ENCODE measurements at regions not wholly inside any gene's neighbourhood (a gene's known extent, or its start where the extent isn't known, plus 50 kb on each side); places are given as distances from the start of the nearest gene placed in this dataset.

- H3K79me1 ChIP-seq (ENCODE audit: low read depth, low read length), result no peaks in the 10 kb centered on the region
- H2BK20ac ChIP-seq (ENCODE audit: low read length), result no peak overlapping the region
- no peak overlapping the region for H2BK12ac ChIP-seq (ENCODE audit: low read depth, low read length)
- H3K9me3 ChIP-seq (ENCODE audit: insufficient read depth in 2 of 2, low read depth in 1 of 2, low read length in 1 of 2), result no peaks in the 10 kb centered on the region
- H2AK5ac ChIP-seq (ENCODE audit: low read depth, low read length), result no peak overlapping the region
- H3K27ac ChIP-seq (ENCODE audit: low read depth, low read length), result no peak overlapping the region
- CTCF ChIA-PET (ENCODE audit: partially characterized antibody), result interaction anchor here (1.7 kb wide), 1 partner anchor 24 kb away, joined by 3 read pairs; no protein-coding TSS in a partner anchor
- no peak overlapping the region for H2AFZ ChIP-seq (ENCODE audit: low read length)
- H4K20me1 ChIP-seq (replicated peaks in 1 of 2; ENCODE audit: control insufficient read depth in 1 of 2, insufficient read depth in 2 of 2, low read length in 2 of 2), result no peaks in the 10 kb centered on the region
- no peaks in the 10 kb centered on the region for H3K79me2 ChIP-seq (ENCODE audit: control insufficient read depth in 1 of 2, insufficient read depth in 2 of 2, low read length in 2 of 2)
- H3K27me3 ChIP-seq (replicated peaks in 1 of 4; ENCODE audit: control insufficient read depth in 3 of 4, extremely low read depth in 1 of 4, insufficient read depth in 3 of 4, low read length in 3 of 4), result peaks cover 0 to 1% (median 0%) of the 10 kb centered on the region in 4 experiments; a peak in 1 of 7 replicates
- H3K4me1 ChIP-seq (replicated peaks in 1 of 4; ENCODE audit: control insufficient read depth in 3 of 4, insufficient read depth in 4 of 4, low read length in 3 of 4), result no peaks in the 10 kb centered on the region
- no peak overlapping the region for H2BK15ac ChIP-seq (ENCODE audit: low read length)
- H2BK120ac ChIP-seq (replicated peaks; ENCODE audit: low read depth, low read length), result no peak overlapping the region
- H3K36me3 ChIP-seq (ENCODE audit: control insufficient read depth in 2 of 4, insufficient read depth in 4 of 4, low read length in 3 of 4), result no peaks in the 10 kb centered on the region
- H3K14ac ChIP-seq (ENCODE audit: insufficient read length), result no peak overlapping the region
- no peak overlapping the region for H4K8ac ChIP-seq (ENCODE audit: extremely low read depth, insufficient read depth, low read length)
- FAIRE-seq (no peak), DNase-seq (ENCODE audit: low read depth in 1 of 2, low spot score in 2 of 2) (no peak)
- no peak overlapping the region for H4K91ac ChIP-seq (replicated peaks; ENCODE audit: insufficient read length, low read length)
- no peak overlapping the region for H3K18ac ChIP-seq (ENCODE audit: extremely low read depth, low read length)
- no peak overlapping the region for H3K4me3 ChIP-seq (ENCODE audit: extremely low read depth in 1 of 4, insufficient read depth in 2 of 4, low read depth in 3 of 4, low read length in 4 of 4)
- H3K23me2 ChIP-seq (ENCODE audit: low read depth, low read length), result no peaks in the 10 kb centered on the region; the same call in 1 of the 2 replicates
- H2BK5ac ChIP-seq (ENCODE audit: low read depth, low read length), result no peak overlapping the region
- H3K23ac ChIP-seq (ENCODE audit: insufficient read length), result no peak overlapping the region
- no peak overlapping the region for H3K9ac ChIP-seq (replicated peaks in 1 of 4; ENCODE audit: extremely low read depth in 1 of 4, low read depth in 3 of 4, low read length in 3 of 4)
- H3K56ac ChIP-seq (replicated peaks; ENCODE audit: insufficient read length, low read depth, low read length), result no peak overlapping the region
- no peak overlapping the region for H3K4me2 ChIP-seq (ENCODE audit: insufficient read depth in 1 of 2, low read depth in 2 of 2, low read length in 2 of 2)
- H3K4ac ChIP-seq (replicated peaks; ENCODE audit: insufficient read length, low read depth, low read length), result no peak overlapping the region
- POLR2A ChIA-PET (ENCODE audit: partially characterized antibody), result no interaction called here
- no peak overlapping the region for H4K5ac ChIP-seq (ENCODE audit: insufficient read length, low read depth, low read length)
- no peak for TF ChIP-seq POU5F1 (IDR thresholded peaks at IDR 0.05; ENCODE audit: low read depth, low read length)
- TF ChIP-seq SP2 (IDR thresholded peaks at IDR 0.05; ENCODE audit: low read length), result no peak
- no peak for TF ChIP-seq SIRT6 (IDR thresholded peaks at IDR 0.05; ENCODE audit: low read length)
- no peak for TF ChIP-seq SAP30 (IDR thresholded peaks at IDR 0.05; ENCODE audit: insufficient read depth, insufficient replicate concordance, low read length)
- TF ChIP-seq EP300 (IDR thresholded peaks at IDR 0.05; ENCODE audit: borderline replicate concordance in 1 of 2, low read depth in 2 of 2, low read length in 2 of 2), result no peak
Observed at GRCh38 chr12:84676787-84677186, 235.8 kb downstream of the SLC6A15 start.

Measured in H1 (cell line).